HepG2 (cell line): ENCODE measurements at regions not wholly inside any gene's neighbourhood (a gene's known extent, or its start where the extent isn't known, plus 50 kb on each side); places are given as distances from the start of the nearest gene placed in this dataset.

Experiments used
- CEBPB ChIP-seq: IDR thresholded peaks from 2 replicates; pipeline ENCODE4 v1.6.1; 2011; ENCODE audit warnings: low read depth, low read length, improper control_type of control experiment, borderline replicate concordance
- PRDM15 ChIP-seq: sonication (generic); formaldehyde crosslinking; IDR thresholded peaks from 2 replicates; pipeline ENCODE4 v1.4.0; 2020; ENCODE audit warnings: missing genetic modification reagents
- RBFOX2 ChIP-seq: fragments of 200-400 bp; formaldehyde crosslinking; IDR thresholded peaks from 2 replicates; pipeline ENCODE4 v1.6.1; 2017; ENCODE audit warnings: low read depth, mild to moderate bottlenecking, low read length
- SMAD1 ChIP-seq: sonication (generic); formaldehyde crosslinking; IDR thresholded peaks from 2 replicates; pipeline ENCODE4 v1.4.0; 2020; ENCODE audit warnings: missing genetic modification reagents, low read depth, mild to moderate bottlenecking, borderline replicate concordance
- SMARCC2 ChIP-seq: fragments of 450-650 bp; IDR thresholded peaks from 2 replicates; pipeline ENCODE4 v1.6.1; 2017; ENCODE audit warnings: antibody characterized with exemption, mild to moderate bottlenecking
- SMYD3 ChIP-seq: sonication (generic); formaldehyde crosslinking; IDR thresholded peaks from 2 replicates; pipeline ENCODE4 v1.8.1; 2023; ENCODE audit warnings: mild to moderate bottlenecking, missing genetic modification reagents
- ZHX2 ChIP-seq, 2 experiments: sonication (generic) in 1 of 2; formaldehyde crosslinking in 1 of 2; IDR thresholded peaks; 2 replicates each; pipeline versions ENCODE4 v1.6.1 to v1.9.0; 2014 to 2022; ENCODE audit warnings: antibody characterized with exemption in 1 of 2, borderline replicate concordance in 1 of 2, inconsistent platforms in 1 of 2, low read depth in 1 of 2, missing genetic modification reagents in 1 of 2
- ZNF264 ChIP-seq: sonication (generic); formaldehyde crosslinking; IDR thresholded peaks from 2 replicates; pipeline ENCODE4 v1.4.0; 2020; ENCODE audit warnings: missing genetic modification reagents
- ZNF292 ChIP-seq: sonication (generic); formaldehyde crosslinking; IDR thresholded peaks from 2 replicates; pipeline ENCODE4 v1.8.1; 2022; ENCODE audit warnings: mild to moderate bottlenecking, low read depth, missing genetic modification reagents, borderline replicate concordance
- ZNF326 ChIP-seq: sonication (generic); formaldehyde crosslinking; IDR thresholded peaks from 2 replicates; pipeline ENCODE4 v1.4.0; 2020; ENCODE audit warnings: missing genetic modification reagents, borderline replicate concordance

DNA sequence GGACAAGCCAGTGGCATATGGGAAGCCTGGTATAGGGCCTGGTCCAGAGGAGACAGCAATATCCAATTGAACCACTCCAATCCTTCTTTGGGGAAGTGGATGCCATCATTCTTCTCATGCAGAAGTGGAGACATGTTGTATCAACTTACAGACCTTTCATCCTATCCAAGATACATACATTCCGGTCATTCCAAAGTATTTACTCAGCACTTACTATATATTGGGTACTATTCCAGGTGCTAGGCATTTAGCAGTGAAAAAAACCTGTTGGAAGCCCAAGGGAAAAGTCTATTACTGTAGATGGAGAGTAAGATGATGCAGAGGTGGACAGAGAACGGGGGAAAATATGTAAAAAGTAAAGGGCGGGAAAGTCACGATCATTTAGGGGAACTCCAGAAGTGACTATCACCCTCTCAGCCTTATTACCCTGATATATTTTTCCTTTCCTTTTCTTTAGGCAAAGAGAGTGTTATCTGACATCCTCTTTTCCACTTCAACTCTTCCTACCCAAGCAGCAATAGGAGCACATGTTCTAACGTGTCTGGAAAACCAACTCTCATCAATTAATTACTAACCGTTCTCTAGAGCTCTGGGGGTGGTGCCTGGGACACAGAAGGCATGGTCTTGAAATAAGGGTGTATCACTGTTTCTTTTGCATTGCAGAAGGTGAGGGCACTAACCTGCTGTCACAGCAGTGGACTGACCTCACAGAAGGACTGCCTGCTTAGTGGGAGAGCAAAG, 210.1 kb upstream of the MAF start (continued):
- TF ChIP-seq SMARCC2: no peak
- no peak for TF ChIP-seq RBFOX2
- TF ChIP-seq SMAD1 (CRISPR knock-in tag): no peak
- TF ChIP-seq ZNF264 (CRISPR knock-in tag): no peak
- TF ChIP-seq ZHX2 (IDR thresholded peaks at IDR 0.05; ENCODE audit: low read depth): no peak
- no peak for TF ChIP-seq ZHX2 (CRISPR knock-in tag; IDR thresholded peaks at IDR 0.05; ENCODE audit: borderline replicate concordance)
- TF ChIP-seq ZNF326: no peak
- no peak for TF ChIP-seq SMYD3 (CRISPR knock-in tag)
- TF ChIP-seq PRDM15: no peak
- no peak for TF ChIP-seq CEBPB
- TF ChIP-seq ZNF292 (CRISPR knock-in tag): no peak
